ENCODE measurements at regions not wholly inside any gene's neighbourhood (a gene's known extent, or its start where the extent isn't known, plus 50 kb on each side); places are given as distances from the start of the nearest gene placed in this dataset.

DNA sequence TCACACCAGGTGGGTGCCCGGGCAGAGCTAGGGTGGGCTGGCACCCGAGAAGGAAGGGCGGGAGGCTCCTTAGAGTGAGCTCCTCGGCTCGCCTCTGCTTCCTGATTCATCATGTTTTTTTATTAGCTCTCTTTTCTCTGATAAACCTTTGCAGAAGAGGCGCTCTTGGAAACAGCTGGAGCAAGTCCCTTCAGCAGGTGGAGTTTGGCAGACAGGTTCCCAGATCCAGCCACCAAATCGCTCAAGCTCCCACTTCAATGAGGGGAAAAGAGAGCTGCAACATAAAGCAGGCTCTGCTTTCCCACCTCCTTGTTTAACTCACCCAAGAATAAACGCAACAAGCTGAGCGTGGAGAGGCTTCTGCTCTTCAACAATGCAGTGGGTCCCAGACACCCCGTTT, 244.8 kb downstream of the TSHZ3 start:
- in situ Hi-C loops (cut with HindIII; ENCODE audit: low sequenced_read_pairs), result no loop called here
- DNase-seq (ENCODE audit: low read depth), result no peak
- H3K4me3 ChIP-seq (ENCODE audit: low read depth, low read length), result no peak overlapping the region
- TF ChIP-seq, protein P1, sequence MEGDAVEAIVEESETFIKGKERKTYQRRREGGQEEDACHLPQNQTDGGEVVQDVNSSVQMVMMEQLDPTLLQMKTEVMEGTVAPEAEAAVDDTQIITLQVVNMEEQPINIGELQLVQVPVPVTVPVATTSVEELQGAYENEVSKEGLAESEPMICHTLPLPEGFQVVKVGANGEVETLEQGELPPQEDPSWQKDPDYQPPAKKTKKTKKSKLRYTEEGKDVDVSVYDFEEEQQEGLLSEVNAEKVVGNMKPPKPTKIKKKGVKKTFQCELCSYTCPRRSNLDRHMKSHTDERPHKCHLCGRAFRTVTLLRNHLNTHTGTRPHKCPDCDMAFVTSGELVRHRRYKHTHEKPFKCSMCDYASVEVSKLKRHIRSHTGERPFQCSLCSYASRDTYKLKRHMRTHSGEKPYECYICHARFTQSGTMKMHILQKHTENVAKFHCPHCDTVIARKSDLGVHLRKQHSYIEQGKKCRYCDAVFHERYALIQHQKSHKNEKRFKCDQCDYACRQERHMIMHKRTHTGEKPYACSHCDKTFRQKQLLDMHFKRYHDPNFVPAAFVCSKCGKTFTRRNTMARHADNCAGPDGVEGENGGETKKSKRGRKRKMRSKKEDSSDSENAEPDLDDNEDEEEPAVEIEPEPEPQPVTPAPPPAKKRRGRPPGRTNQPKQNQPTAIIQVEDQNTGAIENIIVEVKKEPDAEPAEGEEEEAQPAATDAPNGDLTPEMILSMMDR (IDR thresholded peaks at IDR 0.05; ENCODE audit: low read depth, low read length, missing control alignments), result no peak

DNA sequence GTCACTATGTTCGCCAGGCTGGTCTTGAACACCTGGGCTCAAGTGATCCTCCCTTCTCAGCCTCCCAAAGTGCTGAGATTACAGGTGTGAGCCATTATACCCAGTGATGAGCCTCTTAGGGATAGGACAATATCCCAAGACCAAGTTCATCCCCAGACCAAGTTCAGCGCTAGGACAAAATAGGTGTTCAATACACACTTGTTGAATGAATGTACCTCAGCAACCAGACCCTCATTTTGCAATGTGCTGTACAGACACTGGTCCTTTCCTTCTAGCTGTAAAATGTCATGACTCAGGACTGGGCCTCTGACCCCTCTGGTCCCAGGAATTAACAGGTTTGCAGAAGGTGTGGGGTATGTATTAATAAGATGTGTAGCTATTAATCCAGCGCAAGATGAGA, 246.0 kb downstream of the TSHZ3 start:
- DNase-seq (ENCODE audit: low read depth), result no peak
- in situ Hi-C loops (cut with HindIII; ENCODE audit: low sequenced_read_pairs), result no loop called here
- TF ChIP-seq, protein P1 (IDR thresholded peaks at IDR 0.05; ENCODE audit: low read depth, low read length, missing control alignments), result no peak
- H3K4me3 ChIP-seq (ENCODE audit: low read depth, low read length), result no peak overlapping the region

DNA sequence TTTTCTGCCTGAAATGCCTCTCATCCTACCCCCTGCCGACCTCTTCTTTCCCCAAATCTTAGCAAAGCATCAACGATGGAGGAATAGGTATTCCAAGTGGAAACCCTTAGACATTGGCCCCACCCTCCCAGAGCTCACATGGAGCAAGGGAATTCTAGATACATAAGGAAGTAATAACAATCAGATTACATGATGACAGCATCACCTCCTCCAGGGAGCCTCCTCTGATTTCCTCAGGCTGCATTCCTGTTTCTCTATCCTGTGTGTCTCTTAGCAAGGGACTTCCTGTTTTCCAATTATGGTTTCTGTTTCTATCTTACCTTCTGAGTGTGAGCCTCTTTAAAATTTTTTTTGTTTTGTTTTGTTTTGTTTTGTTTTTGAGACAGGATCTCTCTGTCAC, 246.6 kb downstream of the TSHZ3 start:
- TF ChIP-seq, protein P1 (IDR thresholded peaks at IDR 0.05; ENCODE audit: low read depth, low read length, missing control alignments), result no peak
- in situ Hi-C loops (cut with HindIII; ENCODE audit: low sequenced_read_pairs), result no loop called here
- DNase-seq (ENCODE audit: low read depth), result no peak
- H3K4me3 ChIP-seq (ENCODE audit: low read depth, low read length), result no peak overlapping the region

DNA sequence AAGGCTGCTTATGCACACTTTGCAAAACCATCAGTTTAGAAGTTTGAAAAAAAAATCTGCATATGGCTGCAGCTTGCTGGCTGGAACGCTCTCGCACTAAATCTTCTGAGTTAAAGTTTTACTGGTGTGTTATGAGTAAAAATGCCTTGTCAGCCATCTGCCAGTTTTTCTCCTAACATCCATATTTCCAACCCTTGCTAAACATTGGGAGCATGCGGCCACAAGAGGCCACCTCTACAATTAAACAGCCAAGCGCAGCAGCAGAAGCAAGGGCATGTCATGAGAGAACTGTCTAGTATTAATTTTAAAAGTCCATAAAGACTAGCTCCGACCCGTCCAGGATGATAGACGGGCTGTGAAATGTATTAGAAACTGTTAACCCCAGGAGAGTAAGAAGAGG, 248.3 kb downstream of the TSHZ3 start:
- in situ Hi-C loops (cut with HindIII; ENCODE audit: low sequenced_read_pairs), result no loop called here
- TF ChIP-seq, protein P1 (IDR thresholded peaks at IDR 0.05; ENCODE audit: low read depth, low read length, missing control alignments), result no peak
- DNase-seq (ENCODE audit: low read depth), result no peak
- H3K4me3 ChIP-seq (ENCODE audit: low read depth, low read length), result no peak overlapping the region

DNA sequence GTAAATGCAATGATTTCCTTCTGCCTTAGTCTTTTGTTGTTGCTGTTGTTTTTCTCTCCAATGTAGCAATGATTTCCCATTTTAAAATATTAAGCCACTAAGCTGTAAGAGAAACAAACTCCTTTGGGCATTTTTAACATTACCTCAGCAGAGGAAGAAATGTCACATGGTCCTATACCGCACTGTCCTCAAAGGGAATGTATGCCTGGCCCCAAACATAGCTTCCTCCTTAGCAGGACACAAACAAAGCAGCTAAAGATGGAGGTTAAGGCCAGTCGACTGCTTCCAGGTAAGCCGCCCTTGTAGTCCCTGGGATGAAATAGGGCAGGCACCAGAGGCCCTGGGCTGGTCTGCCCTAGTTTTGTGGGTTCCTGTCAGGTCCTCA, 249.0 kb downstream of the TSHZ3 start:
- no peak for DNase-seq (ENCODE audit: low read depth)
- H3K4me3 ChIP-seq (ENCODE audit: low read depth, low read length), result no peak overlapping the region
- in situ Hi-C loops (cut with HindIII; ENCODE audit: low sequenced_read_pairs), result no loop called here
- TF ChIP-seq, protein P1 (IDR thresholded peaks at IDR 0.05; ENCODE audit: low read depth, low read length, missing control alignments), result no peak

DNA sequence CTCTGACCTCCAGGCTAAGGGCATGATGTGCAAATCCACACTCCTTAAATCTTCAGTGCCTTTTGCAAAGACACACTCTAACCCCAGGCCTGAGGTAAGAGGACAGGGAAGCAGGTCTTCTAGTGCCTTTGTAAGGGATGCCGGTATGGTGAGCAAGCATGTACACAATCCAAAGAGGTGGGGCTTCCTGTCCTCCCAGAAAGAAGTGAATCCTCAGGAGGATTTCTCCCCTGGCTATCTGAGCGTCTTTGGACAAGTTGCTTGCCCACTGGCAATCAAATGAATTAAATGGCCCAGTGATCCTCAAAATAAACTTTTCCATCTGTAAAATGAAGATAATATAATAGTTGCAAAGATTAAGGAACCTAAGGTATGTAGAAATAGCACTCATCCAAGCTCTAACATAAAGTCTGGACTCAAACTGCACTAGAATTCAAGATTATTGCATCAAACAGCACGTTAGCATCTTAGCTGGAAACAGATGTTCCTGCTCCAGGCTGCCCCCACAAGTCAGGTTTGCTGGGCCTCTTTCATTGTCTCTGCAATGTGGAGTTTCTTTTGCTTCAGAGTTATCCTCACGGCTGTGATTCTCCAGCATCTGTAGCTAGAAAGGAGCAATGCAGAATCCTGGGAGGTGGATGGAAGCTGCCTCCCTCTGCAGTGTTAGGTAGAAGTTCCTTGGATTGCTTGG, 249.6 kb downstream of the TSHZ3 start:
- TF ChIP-seq, protein P1 (IDR thresholded peaks at IDR 0.05; ENCODE audit: low read depth, low read length, missing control alignments), result no peak
- in situ Hi-C loops (cut with HindIII; ENCODE audit: low sequenced_read_pairs), result no loop called here
- DNase-seq (ENCODE audit: low read depth), result no peak
- H3K4me3 ChIP-seq (ENCODE audit: low read depth, low read length), result no peak overlapping the region

All from astrocyte of the cerebellum (primary cell).